ENCODE measurements at regions not wholly inside any gene's neighbourhood (a gene's known extent, or its start where the extent isn't known, plus 50 kb on each side); places are given as distances from the start of the nearest gene placed in this dataset.

GRCh38 chr3:197373096-197373495 is 74.7 kb upstream of the DLG1 start:
- Mint-ChIP-seq H3K27ac (no peak overlapping the region), H3K27me3 (peaks cover 7 to 11% of the 10 kb centered on the region in 2 donors), H3K36me3 (no peaks in the 10 kb centered on the region), H3K9me3 (no peaks in the 10 kb centered on the region), H3K4me1 (no peaks in the 10 kb centered on the region), H3K4me3 (no peak overlapping the region)
- Histone ChIP-seq H3K4me3 (ENCODE audit: control insufficient read depth in 1 of 2, extremely low read depth in 1 of 2, low read length in 1 of 2) (no peak overlapping the region), H3K4me1 (ENCODE audit: control insufficient read depth in 1 of 2, extremely low read depth in 1 of 2, insufficient read depth in 2 of 2, low read length in 2 of 2) (no peaks in the 10 kb centered on the region), H3K36me3 (ENCODE audit: control insufficient read depth in 2 of 2, extremely low read depth in 1 of 2, insufficient read depth in 1 of 2, low read length in 1 of 2) (no peaks in the 10 kb centered on the region), H3K27ac (ENCODE audit: low read length) (no peak overlapping the region), H3K27me3 (replicated peaks in 1 of 2; ENCODE audit: control insufficient read depth in 2 of 2, extremely low read depth in 1 of 2, insufficient read depth in 2 of 2, low read length in 1 of 2) (peaks cover 0 to 22% of the 10 kb centered on the region in 2 experiments), H3K9me3 (no peaks in the 10 kb centered on the region)
- ATAC-seq (replicated peaks in 1 of 4) (no peak), DNase-seq (no peak)
- 79% methylated on average over 5 of the region's 8 CpGs for WGBS (ENCODE audit: insufficient coverage)
- POLR2A ChIA-PET, result no interaction called here
- CTCF ChIA-PET, result no interaction called here

- WGBS (ENCODE audit: insufficient coverage), result 100% methylated on average over 3 of the region's 7 CpGs
- H3K4me3 ChIP-seq (ENCODE audit: control insufficient read depth in 1 of 2, extremely low read depth in 1 of 2, low read length in 1 of 2), result no peak overlapping the region
- no peaks in the 10 kb centered on the region for H3K9me3 Mint-ChIP-seq
- ChIA-PET CTCF (no interaction called here), POLR2A (interaction anchor here in 1 of 2 donors (0.5 kb wide), 1 partner anchor 94 kb away, joined by 7 read pairs; no protein-coding TSS in a partner anchor)
- H3K27ac ChIP-seq (ENCODE audit: low read length), result no peak overlapping the region
- H3K4me1 Mint-ChIP-seq, result no peaks in the 10 kb centered on the region
- H3K27ac Mint-ChIP-seq, result no peak overlapping the region
- H3K27me3 Mint-ChIP-seq, result peaks cover 11 to 14% of the 10 kb centered on the region in 2 donors
- H3K36me3 ChIP-seq (ENCODE audit: control insufficient read depth in 2 of 2, extremely low read depth in 1 of 2, insufficient read depth in 1 of 2, low read length in 1 of 2), result no peaks in the 10 kb centered on the region
- H3K36me3 Mint-ChIP-seq, result no peaks in the 10 kb centered on the region
- ATAC-seq (replicated peaks in 1 of 4) (no peak), DNase-seq (no peak)
- H3K9me3 ChIP-seq, result no peaks in the 10 kb centered on the region
- H3K4me1 ChIP-seq (ENCODE audit: control insufficient read depth in 1 of 2, extremely low read depth in 1 of 2, insufficient read depth in 2 of 2, low read length in 2 of 2), result no peaks in the 10 kb centered on the region
- no peak overlapping the region for H3K4me3 Mint-ChIP-seq
- H3K27me3 ChIP-seq (replicated peaks in 1 of 2; ENCODE audit: control insufficient read depth in 2 of 2, extremely low read depth in 1 of 2, insufficient read depth in 2 of 2, low read length in 1 of 2), result peaks cover 0 to 23% of the 10 kb centered on the region in 2 experiments
Observed at GRCh38 chr3:197372047-197372661, 73.7 kb upstream of the DLG1 start.

- Histone ChIP-seq H3K36me3 (ENCODE audit: control insufficient read depth in 2 of 2, extremely low read depth in 1 of 2, insufficient read depth in 1 of 2, low read length in 1 of 2) (no peaks in the 10 kb centered on the region), H3K4me1 (ENCODE audit: control insufficient read depth in 1 of 2, extremely low read depth in 1 of 2, insufficient read depth in 2 of 2, low read length in 2 of 2) (no peaks in the 10 kb centered on the region), H3K9me3 (no peaks in the 10 kb centered on the region), H3K27ac (ENCODE audit: low read length) (no peak overlapping the region), H3K4me3 (ENCODE audit: control insufficient read depth in 1 of 2, extremely low read depth in 1 of 2, low read length in 1 of 2) (no peak overlapping the region), H3K27me3 (replicated peaks in 1 of 2; ENCODE audit: control insufficient read depth in 2 of 2, extremely low read depth in 1 of 2, insufficient read depth in 2 of 2, low read length in 1 of 2) (peaks cover 0 to 28% of the 10 kb centered on the region in 2 experiments)
- no peak overlapping the region for H3K27ac Mint-ChIP-seq
- ChIA-PET CTCF (no interaction called here), POLR2A (interaction anchor here in 1 of 2 donors (0.5 kb wide), 1 partner anchor 93 kb away, joined by 7 read pairs; no protein-coding TSS in a partner anchor)
- no peak overlapping the region for H3K4me3 Mint-ChIP-seq
- ATAC-seq (replicated peaks in 1 of 4) (no peak), DNase-seq (no peak)
- WGBS (ENCODE audit: insufficient coverage), result 100% methylated on average over 1 of the region's 1 CpG
- no peaks in the 10 kb centered on the region for H3K9me3 Mint-ChIP-seq
- peaks cover 11 to 14% of the 10 kb centered on the region in 2 donors for H3K27me3 Mint-ChIP-seq
- H3K36me3 Mint-ChIP-seq, result no peaks in the 10 kb centered on the region
- H3K4me1 Mint-ChIP-seq, result no peaks in the 10 kb centered on the region
Observed at GRCh38 chr3:197371591-197372046, 73.2 kb upstream of the DLG1 start.

- peaks cover 15 to 21% of the 10 kb centered on the region in 2 donors for H3K27me3 Mint-ChIP-seq
Observed at GRCh38 chr3:197369545-197369944, 71.1 kb upstream of the DLG1 start.

GRCh38 chr3:197368821-197369220 is 70.4 kb upstream of the DLG1 start:
- Histone ChIP-seq H3K27ac (ENCODE audit: low read length) (no peak overlapping the region), H3K36me3 (ENCODE audit: control insufficient read depth in 2 of 2, extremely low read depth in 1 of 2, insufficient read depth in 1 of 2, low read length in 1 of 2) (no peaks in the 10 kb centered on the region), H3K4me1 (ENCODE audit: control insufficient read depth in 1 of 2, extremely low read depth in 1 of 2, insufficient read depth in 2 of 2, low read length in 2 of 2) (no peaks in the 10 kb centered on the region), H3K27me3 (replicated peaks in 1 of 2; ENCODE audit: control insufficient read depth in 2 of 2, extremely low read depth in 1 of 2, insufficient read depth in 2 of 2, low read length in 1 of 2) (peaks cover 0 to 42% of the 10 kb centered on the region in 2 experiments), H3K9me3 (no peaks in the 10 kb centered on the region), H3K4me3 (ENCODE audit: control insufficient read depth in 1 of 2, extremely low read depth in 1 of 2, low read length in 1 of 2) (no peak overlapping the region)
- CTCF ChIA-PET, result no interaction called here
- H3K36me3 Mint-ChIP-seq, result no peaks in the 10 kb centered on the region
- ATAC-seq (replicated peaks in 1 of 4) (no peak), DNase-seq (no peak)
- H3K4me1 Mint-ChIP-seq, result no peaks in the 10 kb centered on the region
- WGBS (ENCODE audit: insufficient coverage), result 75% methylated on average over 2 of the region's 4 CpGs
- no peak overlapping the region for H3K4me3 Mint-ChIP-seq
- POLR2A ChIA-PET, result no interaction called here
- peaks cover 15 to 22% of the 10 kb centered on the region in 2 donors for H3K27me3 Mint-ChIP-seq
- no peaks in the 10 kb centered on the region for H3K9me3 Mint-ChIP-seq
- H3K27ac Mint-ChIP-seq, result no peak overlapping the region

More at GRCh38 chr3:197369545-197369944, 71.1 kb upstream of the DLG1 start:
- ChIA-PET CTCF (no interaction called here), POLR2A (no interaction called here)
- Histone ChIP-seq H3K4me3 (ENCODE audit: control insufficient read depth in 1 of 2, extremely low read depth in 1 of 2, low read length in 1 of 2) (no peak overlapping the region), H3K4me1 (ENCODE audit: control insufficient read depth in 1 of 2, extremely low read depth in 1 of 2, insufficient read depth in 2 of 2, low read length in 2 of 2) (no peaks in the 10 kb centered on the region), H3K9me3 (no peaks in the 10 kb centered on the region), H3K36me3 (ENCODE audit: control insufficient read depth in 2 of 2, extremely low read depth in 1 of 2, insufficient read depth in 1 of 2, low read length in 1 of 2) (no peaks in the 10 kb centered on the region), H3K27me3 (replicated peaks in 1 of 2; ENCODE audit: control insufficient read depth in 2 of 2, extremely low read depth in 1 of 2, insufficient read depth in 2 of 2, low read length in 1 of 2) (peaks cover 0 to 37% of the 10 kb centered on the region in 2 experiments), H3K27ac (ENCODE audit: low read length) (no peak overlapping the region)
- Mint-ChIP-seq H3K36me3 (no peaks in the 10 kb centered on the region), H3K27ac (no peak overlapping the region), H3K9me3 (no peaks in the 10 kb centered on the region), H3K4me3 (no peak overlapping the region), H3K4me1 (no peaks in the 10 kb centered on the region)
- DNase-seq (no peak), ATAC-seq (replicated peaks in 1 of 4) (no peak)
- WGBS (ENCODE audit: insufficient coverage), result no CpG with 5 or more reads among the region's 2 CpGs

GRCh38 chr3:197368330-197368729 is 69.9 kb upstream of the DLG1 start:
- CTCF ChIA-PET, result no interaction called here
- no peak for DNase-seq
- Mint-ChIP-seq H3K4me3 (no peak overlapping the region), H3K27me3 (peaks cover 15 to 22% of the 10 kb centered on the region in 2 donors), H3K36me3 (no peaks in the 10 kb centered on the region), H3K9me3 (no peaks in the 10 kb centered on the region), H3K4me1 (no peaks in the 10 kb centered on the region), H3K27ac (no peak overlapping the region)
- Histone ChIP-seq H3K4me1 (ENCODE audit: control insufficient read depth in 1 of 2, extremely low read depth in 1 of 2, insufficient read depth in 2 of 2, low read length in 2 of 2) (no peaks in the 10 kb centered on the region), H3K9me3 (no peaks in the 10 kb centered on the region), H3K36me3 (ENCODE audit: control insufficient read depth in 2 of 2, extremely low read depth in 1 of 2, insufficient read depth in 1 of 2, low read length in 1 of 2) (no peaks in the 10 kb centered on the region), H3K27me3 (replicated peaks in 1 of 2; ENCODE audit: control insufficient read depth in 2 of 2, extremely low read depth in 1 of 2, insufficient read depth in 2 of 2, low read length in 1 of 2) (peaks cover 0 to 42% of the 10 kb centered on the region in 2 experiments), H3K4me3 (ENCODE audit: control insufficient read depth in 1 of 2, extremely low read depth in 1 of 2, low read length in 1 of 2) (no peak overlapping the region), H3K27ac (ENCODE audit: low read length) (no peak overlapping the region)
- no peak for ATAC-seq (replicated peaks in 1 of 4)
- WGBS (ENCODE audit: insufficient coverage), result 57% methylated on average over 3 of the region's 4 CpGs
- POLR2A ChIA-PET, result no interaction called here
